ENCODE measurements at regions not wholly inside any gene's neighbourhood (a gene's known extent, or its start where the extent isn't known, plus 50 kb on each side); places are given as distances from the start of the nearest gene placed in this dataset.
"Not testable (repeated sequence)": the region's sequence is repeated elsewhere in the genome, so short reads cannot be mapped to it uniquely, and the experiment has no call there.

- Histone ChIP-seq H2BK12ac (ENCODE audit: low read length) (no peak overlapping the region), H3K79me1 (ENCODE audit: low read depth, low read length) (no peaks in the 10 kb centered on the region), H4K91ac (ENCODE audit: low read depth, low read length, poor library complexity) (no peak overlapping the region), H3K36me3 (replicated peaks in 1 of 2; ENCODE audit: control insufficient read depth in 2 of 2, insufficient read depth in 2 of 2, low read length in 2 of 2) (no peaks in the 10 kb centered on the region), H4K8ac (ENCODE audit: low read depth, low read length) (no peak overlapping the region), H3K4me3 (ENCODE audit: low read length in 2 of 2) (no peak overlapping the region), H3K4me1 (ENCODE audit: control insufficient read depth in 2 of 2, insufficient read depth in 1 of 2, low read depth in 1 of 2, low read length in 2 of 2) (no peaks in the 10 kb centered on the region), H3K23ac (ENCODE audit: low read depth, low read length, poor library complexity) (no peak overlapping the region), H2AK5ac (ENCODE audit: low read depth, low read length) (no peak overlapping the region), H2BK5ac (ENCODE audit: low read length) (no peak overlapping the region), H3K27me3 (ENCODE audit: control insufficient read depth in 3 of 3, insufficient read depth in 3 of 3, low read depth in 1 of 3, low read length in 3 of 3) (no peaks in the 10 kb centered on the region), H3K27ac (replicated peaks; ENCODE audit: low read length) (no peak overlapping the region), H2BK15ac (ENCODE audit: low read length) (no peak overlapping the region), H2AFZ (ENCODE audit: low read length) (no peak overlapping the region), H2BK120ac (ENCODE audit: low read depth, low read length) (no peak overlapping the region), H3K4ac (ENCODE audit: low read length) (no peak overlapping the region), H3K18ac (ENCODE audit: low read length) (no peak overlapping the region), H3K9ac (ENCODE audit: low read depth, low read length, poor library complexity) (no peak overlapping the region), H3K4me2 (ENCODE audit: insufficient read depth, low read length, poor library complexity, severe bottlenecking) (no peak overlapping the region), H3K9me3 (replicated peaks in 1 of 2; ENCODE audit: control insufficient read depth in 2 of 2, insufficient read depth in 1 of 2, low read depth in 1 of 2, low read length in 2 of 2) (no peaks in the 10 kb centered on the region), H3K14ac (ENCODE audit: low read length) (no peak overlapping the region)
- no CpG with 5 or more reads among the region's 2 CpGs for WGBS, 2 donors (ENCODE audit: extremely low coverage in 2 of 2, insufficient read length in 2 of 2, insufficient replicate concordance in 1 of 2)
- DNase-seq (ENCODE audit: low spot score), result no peak
These were observed 285.0 kb upstream of the NFIA start for GRCh38 chr1:60797351-60797750.

- no peak overlapping the region for H2BK5ac ChIP-seq (ENCODE audit: low read length)
- H2BK120ac ChIP-seq (ENCODE audit: low read depth, low read length), result no peak overlapping the region
- H3K9me3 ChIP-seq (replicated peaks in 1 of 2; ENCODE audit: control insufficient read depth in 2 of 2, insufficient read depth in 1 of 2, low read depth in 1 of 2, low read length in 2 of 2), result no peaks in the 10 kb centered on the region
- H3K4me2 ChIP-seq (ENCODE audit: insufficient read depth, low read length, poor library complexity, severe bottlenecking), result no peak overlapping the region
- H3K27me3 ChIP-seq (ENCODE audit: control insufficient read depth in 3 of 3, insufficient read depth in 3 of 3, low read depth in 1 of 3, low read length in 3 of 3), result no peaks in the 10 kb centered on the region
- DNase-seq (ENCODE audit: low spot score), result no peak
- H3K18ac ChIP-seq (ENCODE audit: low read length), result no peak overlapping the region
- no peak overlapping the region for H2BK12ac ChIP-seq (ENCODE audit: low read length)
- H2BK15ac ChIP-seq (ENCODE audit: low read length), result no peak overlapping the region
- H3K4me3 ChIP-seq (ENCODE audit: low read length in 2 of 2), result no peak overlapping the region
- H3K14ac ChIP-seq (ENCODE audit: low read length), result no peak overlapping the region
- H3K79me1 ChIP-seq (ENCODE audit: low read depth, low read length), result no peaks in the 10 kb centered on the region
- no peak overlapping the region for H3K4ac ChIP-seq (ENCODE audit: low read length)
- no peak overlapping the region for H2AFZ ChIP-seq (ENCODE audit: low read length)
- H3K23ac ChIP-seq (ENCODE audit: low read depth, low read length, poor library complexity), result no peak overlapping the region
- no peaks in the 10 kb centered on the region for H3K36me3 ChIP-seq (replicated peaks in 1 of 2; ENCODE audit: control insufficient read depth in 2 of 2, insufficient read depth in 2 of 2, low read length in 2 of 2)
- no peaks in the 10 kb centered on the region for H3K4me1 ChIP-seq (ENCODE audit: control insufficient read depth in 2 of 2, insufficient read depth in 1 of 2, low read depth in 1 of 2, low read length in 2 of 2)
- H4K91ac ChIP-seq (ENCODE audit: low read depth, low read length, poor library complexity), result no peak overlapping the region
- WGBS, 2 donors (ENCODE audit: extremely low coverage in 2 of 2, insufficient read length in 2 of 2, insufficient replicate concordance in 1 of 2), result no CpG with 5 or more reads among the region's 5 CpGs
- H3K27ac ChIP-seq (replicated peaks; ENCODE audit: low read length), result no peak overlapping the region
- H3K9ac ChIP-seq (ENCODE audit: low read depth, low read length, poor library complexity), result no peak overlapping the region
- H2AK5ac ChIP-seq (ENCODE audit: low read depth, low read length), result no peak overlapping the region
- no peak overlapping the region for H4K8ac ChIP-seq (ENCODE audit: low read depth, low read length)
These were observed 291.1 kb upstream of the NFIA start for GRCh38 chr1:60791226-60791625.

DNA sequence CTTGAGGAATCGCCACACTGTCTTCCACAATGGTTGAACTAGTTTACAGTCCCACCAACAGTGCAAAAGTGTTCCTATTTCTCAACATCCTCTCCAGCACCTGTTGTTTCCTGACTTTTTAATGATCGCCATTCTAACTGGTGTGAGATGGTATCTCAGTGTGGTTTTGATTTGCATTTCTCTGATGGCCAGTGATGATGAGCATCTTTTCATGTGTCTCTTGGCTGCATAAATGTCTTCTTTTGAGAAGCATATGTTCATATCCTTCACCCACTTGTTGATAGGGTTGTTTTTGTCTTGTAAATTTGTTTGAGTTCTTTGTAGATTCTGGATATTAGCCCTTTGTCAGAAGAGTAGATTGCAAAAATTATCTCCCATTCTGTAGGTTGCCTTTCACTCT is 309.3 kb upstream of the NFIA start:
- not testable (repeated sequence) for H4K91ac ChIP-seq (ENCODE audit: low read depth, low read length, poor library complexity); H3K23ac ChIP-seq (ENCODE audit: low read depth, low read length, poor library complexity); H3K4me2 ChIP-seq (ENCODE audit: insufficient read depth, low read length, poor library complexity, severe bottlenecking); H2BK12ac ChIP-seq (ENCODE audit: low read length); H3K4me3 ChIP-seq (ENCODE audit: low read length in 2 of 2); H3K79me1 ChIP-seq (ENCODE audit: low read depth, low read length); H3K27me3 ChIP-seq (ENCODE audit: control insufficient read depth in 3 of 3, insufficient read depth in 3 of 3, low read depth in 1 of 3, low read length in 3 of 3); H2AFZ ChIP-seq (ENCODE audit: low read length); H3K9ac ChIP-seq (ENCODE audit: low read depth, low read length, poor library complexity); H2BK120ac ChIP-seq (ENCODE audit: low read depth, low read length); H3K27ac ChIP-seq (replicated peaks; ENCODE audit: low read length); H4K8ac ChIP-seq (ENCODE audit: low read depth, low read length); H2BK15ac ChIP-seq (ENCODE audit: low read length); H3K4ac ChIP-seq (ENCODE audit: low read length); H2AK5ac ChIP-seq (ENCODE audit: low read depth, low read length); H3K14ac ChIP-seq (ENCODE audit: low read length); H2BK5ac ChIP-seq (ENCODE audit: low read length); H3K36me3 ChIP-seq (replicated peaks in 1 of 2; ENCODE audit: control insufficient read depth in 2 of 2, insufficient read depth in 2 of 2, low read length in 2 of 2); H3K4me1 ChIP-seq (ENCODE audit: control insufficient read depth in 2 of 2, insufficient read depth in 1 of 2, low read depth in 1 of 2, low read length in 2 of 2); DNase-seq (ENCODE audit: low spot score); H3K18ac ChIP-seq (ENCODE audit: low read length); H3K9me3 ChIP-seq (replicated peaks in 1 of 2; ENCODE audit: control insufficient read depth in 2 of 2, insufficient read depth in 1 of 2, low read depth in 1 of 2, low read length in 2 of 2)
- no CpG with 5 or more reads among the region's 2 CpGs for WGBS, 2 donors (ENCODE audit: extremely low coverage in 2 of 2, insufficient read length in 2 of 2, insufficient replicate concordance in 1 of 2)

GRCh38 chr1:60769082-60769481 is 313.3 kb upstream of the NFIA start:
- no peaks in the 10 kb centered on the region for H3K79me1 ChIP-seq (ENCODE audit: low read depth, low read length)
- H4K91ac ChIP-seq (ENCODE audit: low read depth, low read length, poor library complexity), result no peak overlapping the region
- H3K27ac ChIP-seq (replicated peaks; ENCODE audit: low read length), result no peak overlapping the region
- WGBS, 2 donors (ENCODE audit: extremely low coverage in 2 of 2, insufficient read length in 2 of 2, insufficient replicate concordance in 1 of 2), result no CpG with 5 or more reads among the region's 1 CpG
- H4K8ac ChIP-seq (ENCODE audit: low read depth, low read length), result no peak overlapping the region
- H3K4me1 ChIP-seq (ENCODE audit: control insufficient read depth in 2 of 2, insufficient read depth in 1 of 2, low read depth in 1 of 2, low read length in 2 of 2), result no peaks in the 10 kb centered on the region
- no peak for DNase-seq (ENCODE audit: low spot score)
- H3K9ac ChIP-seq (ENCODE audit: low read depth, low read length, poor library complexity), result no peak overlapping the region
- no peak overlapping the region for H3K18ac ChIP-seq (ENCODE audit: low read length)
- no peak overlapping the region for H3K4me2 ChIP-seq (ENCODE audit: insufficient read depth, low read length, poor library complexity, severe bottlenecking)
- no peaks in the 10 kb centered on the region for H3K27me3 ChIP-seq (ENCODE audit: control insufficient read depth in 3 of 3, insufficient read depth in 3 of 3, low read depth in 1 of 3, low read length in 3 of 3)
- H2BK5ac ChIP-seq (ENCODE audit: low read length), result no peak overlapping the region
- no peaks in the 10 kb centered on the region for H3K36me3 ChIP-seq (replicated peaks in 1 of 2; ENCODE audit: control insufficient read depth in 2 of 2, insufficient read depth in 2 of 2, low read length in 2 of 2)
- no peak overlapping the region for H2BK15ac ChIP-seq (ENCODE audit: low read length)
- no peak overlapping the region for H2AFZ ChIP-seq (ENCODE audit: low read length)
- no peaks in the 10 kb centered on the region for H3K9me3 ChIP-seq (replicated peaks in 1 of 2; ENCODE audit: control insufficient read depth in 2 of 2, insufficient read depth in 1 of 2, low read depth in 1 of 2, low read length in 2 of 2)
- no peak overlapping the region for H2AK5ac ChIP-seq (ENCODE audit: low read depth, low read length)
- H3K4ac ChIP-seq (ENCODE audit: low read length), result no peak overlapping the region
- no peak overlapping the region for H2BK12ac ChIP-seq (ENCODE audit: low read length)
- no peak overlapping the region for H3K4me3 ChIP-seq (ENCODE audit: low read length in 2 of 2)
- no peak overlapping the region for H3K23ac ChIP-seq (ENCODE audit: low read depth, low read length, poor library complexity)
- no peak overlapping the region for H2BK120ac ChIP-seq (ENCODE audit: low read depth, low read length)
- no peak overlapping the region for H3K14ac ChIP-seq (ENCODE audit: low read length)
